ENCODE measurements at regions not wholly inside any gene's neighbourhood (a gene's known extent, or its start where the extent isn't known, plus 50 kb on each side); places are given as distances from the start of the nearest gene placed in this dataset.

DNA sequence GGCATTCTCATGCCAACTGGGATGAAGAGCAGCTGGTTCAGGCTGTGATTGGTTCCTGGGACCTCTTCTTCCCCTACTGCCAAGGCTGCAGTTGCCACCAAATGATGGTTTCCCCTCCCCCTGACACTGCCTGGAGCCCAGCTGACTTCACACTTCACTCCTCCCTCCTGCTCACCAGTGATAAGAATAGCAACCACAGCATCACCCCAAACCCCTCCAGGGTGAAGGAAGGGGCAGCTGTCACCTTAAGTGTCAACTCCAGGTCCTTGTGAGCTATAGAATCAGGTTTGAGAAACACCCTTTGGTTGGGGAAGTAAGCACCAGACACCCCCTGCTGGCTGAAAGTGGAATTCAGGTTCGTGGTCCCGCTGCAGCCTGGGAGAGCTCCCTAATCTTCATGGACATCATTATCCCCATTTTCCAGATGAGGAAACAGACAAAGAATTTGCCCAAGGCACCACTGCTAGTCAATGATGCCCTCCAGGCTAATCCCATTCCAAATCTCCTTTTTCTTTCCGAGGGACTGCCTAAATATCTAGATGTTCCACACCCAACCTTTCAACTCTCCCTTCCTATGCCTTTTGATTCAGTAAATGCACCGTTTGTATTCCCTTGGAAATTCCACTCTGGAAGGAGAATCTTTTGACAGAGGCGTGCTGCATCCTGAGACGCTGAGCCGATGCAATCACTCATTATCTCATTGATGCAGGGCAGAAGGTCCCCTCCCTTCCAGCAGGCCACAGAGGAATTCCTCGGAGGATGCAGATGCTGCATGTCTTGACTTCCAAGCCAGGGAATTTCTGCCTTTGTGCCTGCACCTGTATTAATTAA lies 50.6 kb upstream of the UQCRFS1 start:
- no peak overlapping the region for H3K27ac ChIP-seq
- peak; percentile 51 to 74 (median 64) for ATAC-seq
- no peaks in the 10 kb centered on the region for H3K4me1 ChIP-seq
- no peaks in the 10 kb centered on the region for H3K27me3 ChIP-seq
- 15% methylated on average over 7 of the region's 8 CpGs for WGBS (ENCODE audit: insufficient coverage, low coverage, low lambda C conversion rate, missing lambda C conversion rate)
- H3K36me3 ChIP-seq, result no peaks in the 10 kb centered on the region
- H3K9me3 ChIP-seq, result no peaks in the 10 kb centered on the region
- intact Hi-C loops (cut with DNase I), result no loop called here
- DNase-seq, result peak in 1 of 3 donors; percentile 35
- H3K4me3 ChIP-seq, result no peak overlapping the region
- TF ChIP-seq, protein P1, sequence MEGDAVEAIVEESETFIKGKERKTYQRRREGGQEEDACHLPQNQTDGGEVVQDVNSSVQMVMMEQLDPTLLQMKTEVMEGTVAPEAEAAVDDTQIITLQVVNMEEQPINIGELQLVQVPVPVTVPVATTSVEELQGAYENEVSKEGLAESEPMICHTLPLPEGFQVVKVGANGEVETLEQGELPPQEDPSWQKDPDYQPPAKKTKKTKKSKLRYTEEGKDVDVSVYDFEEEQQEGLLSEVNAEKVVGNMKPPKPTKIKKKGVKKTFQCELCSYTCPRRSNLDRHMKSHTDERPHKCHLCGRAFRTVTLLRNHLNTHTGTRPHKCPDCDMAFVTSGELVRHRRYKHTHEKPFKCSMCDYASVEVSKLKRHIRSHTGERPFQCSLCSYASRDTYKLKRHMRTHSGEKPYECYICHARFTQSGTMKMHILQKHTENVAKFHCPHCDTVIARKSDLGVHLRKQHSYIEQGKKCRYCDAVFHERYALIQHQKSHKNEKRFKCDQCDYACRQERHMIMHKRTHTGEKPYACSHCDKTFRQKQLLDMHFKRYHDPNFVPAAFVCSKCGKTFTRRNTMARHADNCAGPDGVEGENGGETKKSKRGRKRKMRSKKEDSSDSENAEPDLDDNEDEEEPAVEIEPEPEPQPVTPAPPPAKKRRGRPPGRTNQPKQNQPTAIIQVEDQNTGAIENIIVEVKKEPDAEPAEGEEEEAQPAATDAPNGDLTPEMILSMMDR (IDR thresholded peaks at IDR 0.05), result peak; percentile 50 to 71 (median 66)
- no peak for TF ChIP-seq POLR2A (IDR thresholded peaks at IDR 0.05)

DNA sequence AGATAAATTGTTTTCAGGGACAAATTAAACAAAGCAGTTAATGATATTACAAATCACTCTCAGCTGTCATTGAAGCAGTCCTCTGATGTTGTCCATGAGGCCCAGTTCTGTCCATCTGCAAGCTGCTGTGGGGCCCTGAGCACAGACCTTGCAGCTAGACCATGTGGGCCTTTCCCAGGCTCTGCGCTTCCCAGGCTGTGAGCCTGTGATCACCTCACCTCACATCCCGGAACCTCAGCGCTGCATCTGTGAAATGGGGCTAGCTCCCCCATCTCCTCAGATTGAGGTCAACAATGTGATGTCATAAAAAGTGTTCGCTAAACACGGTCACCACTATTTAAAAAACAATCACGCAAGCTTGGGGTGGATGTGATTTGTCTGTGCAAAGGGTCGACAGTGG lies 51.9 kb upstream of the UQCRFS1 start:
- no peaks in the 10 kb centered on the region for H3K36me3 ChIP-seq
- ATAC-seq, result no peak
- 76% methylated on average over 7 of the region's 7 CpGs for WGBS (ENCODE audit: insufficient coverage, low coverage, low lambda C conversion rate, missing lambda C conversion rate)
- TF ChIP-seq POLR2A (IDR thresholded peaks at IDR 0.05), result no peak
- TF ChIP-seq, protein P1 (IDR thresholded peaks at IDR 0.05), result no peak
- H3K4me1 ChIP-seq, result no peaks in the 10 kb centered on the region
- H3K27me3 ChIP-seq, result no peaks in the 10 kb centered on the region
- no peak for DNase-seq
- intact Hi-C loops (cut with DNase I), result no loop called here
- no peak overlapping the region for H3K4me3 ChIP-seq
- H3K9me3 ChIP-seq, result no peaks in the 10 kb centered on the region
- H3K27ac ChIP-seq, result no peak overlapping the region

DNA sequence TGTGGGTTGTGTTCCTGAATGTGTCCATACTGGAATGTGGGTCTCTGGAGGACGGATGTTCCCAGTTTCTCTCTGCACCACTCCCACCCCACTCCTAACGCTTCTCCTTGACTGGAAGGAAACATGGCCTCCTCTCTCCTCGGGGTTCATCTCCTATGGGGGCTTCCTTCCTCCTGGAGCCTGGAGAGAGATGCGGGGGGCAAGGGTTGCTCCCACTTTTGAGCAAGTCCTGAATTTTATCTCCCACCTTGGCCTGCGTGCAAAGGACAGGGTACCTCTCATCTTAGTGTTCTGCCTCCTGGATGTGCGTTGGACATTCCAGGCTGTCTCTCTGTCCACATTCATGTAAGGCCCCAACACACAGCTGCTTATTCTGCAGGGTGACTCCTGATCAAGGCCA lies 52.5 kb upstream of the UQCRFS1 start:
- Histone ChIP-seq H3K9me3 (no peaks in the 10 kb centered on the region), H3K27me3 (no peaks in the 10 kb centered on the region), H3K4me3 (no peak overlapping the region), H3K36me3 (no peaks in the 10 kb centered on the region), H3K27ac (no peak overlapping the region), H3K4me1 (no peaks in the 10 kb centered on the region)
- 40% methylated on average over 3 of the region's 6 CpGs for WGBS (ENCODE audit: insufficient coverage, low coverage, low lambda C conversion rate, missing lambda C conversion rate)
- no peak for DNase-seq
- intact Hi-C loops (cut with DNase I), result no loop called here
- no peak for ATAC-seq
- TF ChIP-seq, protein P1 (IDR thresholded peaks at IDR 0.05), result no peak
- no peak for TF ChIP-seq POLR2A (IDR thresholded peaks at IDR 0.05)

DNA sequence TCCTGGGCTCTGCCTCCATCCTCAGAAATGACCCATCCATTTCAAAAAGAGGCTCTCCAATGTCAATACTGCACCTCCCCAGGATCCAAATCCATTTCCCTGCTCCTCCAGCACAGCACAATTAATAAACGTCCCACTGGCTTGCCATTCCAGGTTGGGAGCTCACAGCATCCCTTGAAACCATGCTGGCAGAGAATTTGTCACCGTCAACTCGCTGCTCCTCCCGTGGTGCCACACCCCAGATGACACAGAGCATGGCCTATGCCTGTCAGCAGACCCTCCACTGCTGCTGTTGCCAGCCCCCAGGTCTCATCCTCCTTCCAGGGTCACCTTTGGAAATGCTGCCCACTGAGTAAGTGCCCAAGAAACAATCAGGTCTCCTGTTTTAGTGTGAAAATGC lies 53.0 kb upstream of the UQCRFS1 start:
- no peaks in the 10 kb centered on the region for H3K27me3 ChIP-seq
- H3K27ac ChIP-seq, result no peak overlapping the region
- no peaks in the 10 kb centered on the region for H3K36me3 ChIP-seq
- ATAC-seq (no peak), DNase-seq (no peak)
- no peak overlapping the region for H3K4me3 ChIP-seq
- no peaks in the 10 kb centered on the region for H3K9me3 ChIP-seq
- intact Hi-C loops (cut with DNase I), result no loop called here
- no peaks in the 10 kb centered on the region for H3K4me1 ChIP-seq
- WGBS (ENCODE audit: insufficient coverage, low coverage, low lambda C conversion rate, missing lambda C conversion rate), result 31% methylated on average over 4 of the region's 4 CpGs
- no peak for TF ChIP-seq POLR2A (IDR thresholded peaks at IDR 0.05)
- TF ChIP-seq, protein P1 (IDR thresholded peaks at IDR 0.05), result no peak

Measured in right lobe of liver (tissue), 6 donors.